HG02885 (cell line): ENCODE measurements at regions not wholly inside any gene's neighbourhood (a gene's known extent, or its start where the extent isn't known, plus 50 kb on each side); places are given as distances from the start of the nearest gene placed in this dataset.

Source experiments
- ATAC-seq: cut with Tn5 transposase; IDR thresholded peaks from one replicate; pipeline ENCODE4 v1.9.1; 2021; ENCODE audit warnings: mild to moderate bottlenecking; ENCODE audit not compliant: unreplicated experiment, poor library complexity

DNA sequence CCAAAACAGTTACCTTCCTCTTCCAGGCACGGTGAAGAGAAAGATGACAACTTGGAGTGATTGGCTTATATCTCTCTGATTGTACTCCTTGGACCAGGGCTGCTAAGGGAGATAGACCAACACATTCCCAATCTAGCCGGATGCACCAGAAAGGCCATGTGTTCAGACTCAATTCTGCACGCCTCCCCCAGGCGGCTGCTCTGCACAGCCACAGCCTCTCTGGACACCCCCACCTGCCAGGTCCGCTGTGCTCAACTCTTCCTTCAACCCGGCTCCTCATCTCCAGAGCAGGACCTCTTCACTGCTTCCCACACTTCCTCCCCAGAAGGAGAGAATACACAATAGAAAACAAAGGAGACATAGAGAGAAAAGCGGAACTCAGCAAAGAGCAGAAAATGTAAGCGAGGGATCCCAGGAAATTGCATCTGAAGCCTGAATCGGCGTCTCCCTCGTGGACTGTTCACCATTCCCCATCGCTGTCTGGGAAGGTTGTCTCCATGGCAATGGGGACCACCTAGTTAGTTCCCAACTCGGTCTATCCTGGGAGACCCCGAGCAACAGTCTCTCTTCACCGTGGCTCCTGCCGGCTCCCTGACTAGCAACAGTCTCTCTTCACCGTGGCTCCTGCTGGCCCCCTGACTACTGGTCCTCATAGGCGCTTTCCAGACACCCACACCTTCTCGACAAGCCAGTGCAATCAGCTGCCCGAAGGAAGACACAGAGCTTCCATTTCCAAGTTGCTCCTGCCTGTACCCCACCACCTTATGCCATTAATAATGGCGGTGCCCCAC, 361.7 kb upstream of the MYT1L start:
- ATAC-seq = no peak

DNA sequence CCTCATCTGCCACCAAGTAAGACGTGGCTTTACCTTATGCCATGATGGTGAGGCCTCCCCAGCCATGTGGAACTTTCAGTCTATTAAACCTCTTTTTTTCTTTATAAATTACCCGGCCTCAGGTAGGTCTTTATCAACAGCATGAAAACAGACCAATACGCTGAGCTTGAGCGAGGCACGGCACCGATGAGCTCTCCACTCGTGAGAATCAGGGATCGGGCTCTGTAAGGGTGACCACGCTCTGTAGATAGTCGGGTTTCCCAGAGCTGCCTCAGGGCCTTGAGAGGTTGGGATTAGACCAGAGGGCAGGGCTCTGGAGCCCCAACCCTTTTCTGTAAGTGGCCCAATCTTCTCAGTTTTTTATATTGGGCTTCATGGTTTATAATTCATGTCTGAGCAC, 360.3 kb upstream of the MYT1L start:
- no peak for ATAC-seq

GRCh38 chr2:2690985-2691384, 359.9 kb upstream of the MYT1L start:
- ATAC-seq = no peak

DNA sequence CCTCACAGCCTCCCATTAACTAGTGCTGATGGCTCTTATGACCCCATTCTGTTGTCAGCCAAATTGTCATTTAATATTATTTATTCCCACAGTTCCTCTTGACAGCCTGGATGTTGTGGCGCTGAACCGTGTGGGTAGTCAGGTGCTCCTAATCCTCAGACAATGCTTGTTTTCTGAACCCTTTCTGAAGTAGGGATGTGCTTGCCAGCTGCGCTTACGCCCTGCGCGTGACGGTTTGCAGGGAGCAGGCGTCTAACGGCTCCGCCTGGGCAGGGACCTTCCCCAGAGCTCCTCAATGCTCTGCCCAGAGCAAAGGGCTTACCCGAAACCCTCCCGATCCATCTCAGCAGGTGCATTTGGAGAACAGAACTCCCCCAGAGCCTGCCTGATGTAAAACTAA, 358.2 kb upstream of the MYT1L start:
- ATAC-seq = no peak

GRCh38 chr2:2688254-2688653, 357.2 kb upstream of the MYT1L start:
- no peak for ATAC-seq

GRCh38 chr2:2687745-2688144, 356.7 kb upstream of the MYT1L start:
- no peak for ATAC-seq

GRCh38 chr2:2686222-2686621, 355.1 kb upstream of the MYT1L start:
- ATAC-seq = no peak

DNA sequence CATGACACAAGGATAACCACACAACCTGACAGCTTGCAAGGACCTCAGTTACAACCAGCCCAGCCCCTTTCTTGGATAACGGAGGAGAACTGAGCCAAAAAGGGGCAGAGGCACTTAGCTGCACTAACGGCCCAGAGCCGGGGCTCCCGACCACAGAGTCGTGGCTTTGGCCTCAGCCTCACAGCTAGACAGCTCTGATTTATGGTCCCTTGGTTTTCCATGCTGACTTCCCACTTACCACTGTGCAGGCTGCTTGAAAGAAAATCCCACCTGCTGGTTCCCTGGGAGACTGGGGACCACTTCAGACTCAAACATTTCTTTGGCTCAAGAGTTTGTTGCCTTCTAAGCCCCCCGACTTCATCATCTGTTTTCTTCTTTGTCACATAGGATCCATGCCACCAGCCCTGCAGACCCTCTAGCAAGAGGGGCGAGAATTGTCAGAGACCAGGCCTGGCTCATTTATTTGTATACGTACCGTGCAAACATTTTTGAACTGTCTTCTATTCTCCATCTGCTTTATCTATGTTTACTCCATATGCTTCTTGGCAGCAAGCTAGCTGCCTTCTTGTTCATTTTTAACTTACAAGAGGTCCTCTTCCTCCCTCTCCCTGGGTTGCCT, 352.6 kb upstream of the MYT1L start:
- ATAC-seq = no peak

GRCh38 chr2:2682700-2683342, 351.7 kb upstream of the MYT1L start:
- ATAC-seq = no peak

DNA sequence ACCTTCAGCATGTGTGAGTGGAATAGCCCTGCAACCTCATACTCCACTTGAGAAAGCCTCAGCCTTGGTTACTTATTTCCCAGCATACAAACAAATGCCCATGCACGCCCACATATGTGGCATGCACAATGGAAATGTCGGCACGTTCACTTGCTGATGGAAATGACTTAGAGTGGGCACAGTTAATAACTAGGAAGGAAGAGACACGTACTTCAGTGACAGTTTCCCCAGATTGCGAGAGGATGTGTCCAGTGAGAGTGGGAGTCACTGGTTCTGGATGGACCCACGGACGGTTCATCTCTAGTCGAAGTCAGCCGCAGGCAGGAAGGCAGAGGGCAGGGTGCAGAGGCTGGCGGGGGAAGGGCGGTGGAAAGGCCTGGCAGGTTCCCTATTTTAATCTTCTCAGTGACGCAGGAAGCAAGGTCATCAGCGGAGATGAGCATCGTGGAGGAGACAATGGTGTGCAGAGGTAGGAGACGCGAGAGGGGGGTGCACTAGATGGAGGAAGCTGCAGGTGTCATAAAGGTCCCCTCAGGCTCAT, 350.7 kb upstream of the MYT1L start:
- no peak for ATAC-seq

DNA sequence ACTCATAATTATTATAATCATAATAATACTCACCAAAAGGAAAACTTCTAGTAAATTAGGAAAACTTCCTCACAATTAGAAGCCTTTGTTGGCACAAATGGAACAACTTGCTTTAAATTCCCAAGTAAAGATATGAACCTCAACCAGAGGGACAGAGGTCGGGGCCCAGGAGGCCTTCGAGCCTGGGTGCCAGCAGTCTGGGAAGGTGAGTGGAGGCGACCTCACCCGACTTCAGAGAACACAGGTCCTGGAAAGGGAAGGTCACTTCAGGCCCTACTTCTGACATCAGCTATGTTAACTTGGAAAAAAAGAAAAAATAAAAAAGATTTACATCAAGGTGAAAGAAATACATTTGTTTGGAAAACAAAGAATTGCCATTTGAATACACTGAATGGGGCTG, 350.0 kb upstream of the MYT1L start:
- ATAC-seq = no peak

DNA sequence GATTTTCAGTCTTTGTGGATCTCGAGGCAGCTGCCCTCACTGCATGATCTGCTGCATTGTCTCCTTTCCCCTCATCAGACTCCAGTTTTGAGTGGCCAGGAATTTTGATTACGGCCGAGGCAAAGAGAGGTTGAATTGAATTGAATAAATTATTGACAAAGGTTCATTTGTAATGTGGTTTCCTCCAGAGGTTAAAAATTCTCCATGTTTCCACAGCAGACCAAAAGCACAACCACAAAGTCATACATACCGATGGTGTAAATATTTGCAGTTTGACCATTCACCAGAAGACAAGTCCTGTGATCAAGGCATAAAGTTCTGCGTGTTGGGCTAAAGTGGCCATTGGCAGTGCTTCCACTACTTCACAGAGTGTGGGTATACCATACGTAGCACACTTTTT, 343.8 kb upstream of the MYT1L start:
- no peak for ATAC-seq

- no peak for ATAC-seq
Measured at GRCh38 chr2:2673406-2673805, 342.3 kb upstream of the MYT1L start.

GRCh38 chr2:2672249-2672648, 341.2 kb upstream of the MYT1L start:
- ATAC-seq = no peak

DNA sequence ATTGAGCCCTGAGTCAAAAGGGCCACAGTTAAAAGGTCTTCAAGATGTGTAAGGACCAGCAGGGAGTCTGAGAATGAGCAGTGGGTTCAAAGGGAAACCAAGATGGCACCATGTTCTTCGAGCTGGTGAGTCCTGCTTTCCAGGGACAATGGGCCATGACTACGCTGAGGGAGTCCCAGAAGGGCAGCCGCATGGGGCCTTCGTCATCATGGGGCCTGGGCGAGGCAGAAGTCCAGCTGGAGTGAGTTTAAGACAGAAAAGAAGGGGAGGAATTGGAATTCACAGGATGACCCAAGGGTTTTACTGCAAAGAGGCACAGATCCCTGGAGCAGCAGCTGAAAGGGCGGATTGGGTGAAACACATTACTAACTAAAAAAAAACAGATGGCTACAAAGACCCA, 340.8 kb upstream of the MYT1L start:
- ATAC-seq = no peak

DNA sequence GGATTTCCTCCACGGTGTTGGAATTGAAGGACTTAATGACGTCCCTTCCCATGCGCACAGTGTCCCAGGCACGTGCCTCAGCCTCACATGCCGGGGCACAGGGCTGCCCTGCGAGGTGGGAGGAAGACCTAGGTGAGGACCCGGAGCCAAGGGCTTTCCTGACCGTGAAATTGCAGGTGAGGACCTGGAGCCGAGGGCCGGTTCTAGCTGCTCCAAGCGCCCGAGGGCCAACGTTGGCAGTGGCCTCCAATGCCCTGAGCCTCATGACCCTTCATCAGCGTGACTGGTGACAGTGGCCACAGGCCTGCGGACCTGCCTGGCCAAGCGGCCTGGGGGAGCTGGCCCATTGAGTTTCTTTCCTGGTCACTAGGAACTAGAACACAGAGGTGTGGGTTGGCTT, 338.2 kb upstream of the MYT1L start:
- ATAC-seq = no peak

DNA sequence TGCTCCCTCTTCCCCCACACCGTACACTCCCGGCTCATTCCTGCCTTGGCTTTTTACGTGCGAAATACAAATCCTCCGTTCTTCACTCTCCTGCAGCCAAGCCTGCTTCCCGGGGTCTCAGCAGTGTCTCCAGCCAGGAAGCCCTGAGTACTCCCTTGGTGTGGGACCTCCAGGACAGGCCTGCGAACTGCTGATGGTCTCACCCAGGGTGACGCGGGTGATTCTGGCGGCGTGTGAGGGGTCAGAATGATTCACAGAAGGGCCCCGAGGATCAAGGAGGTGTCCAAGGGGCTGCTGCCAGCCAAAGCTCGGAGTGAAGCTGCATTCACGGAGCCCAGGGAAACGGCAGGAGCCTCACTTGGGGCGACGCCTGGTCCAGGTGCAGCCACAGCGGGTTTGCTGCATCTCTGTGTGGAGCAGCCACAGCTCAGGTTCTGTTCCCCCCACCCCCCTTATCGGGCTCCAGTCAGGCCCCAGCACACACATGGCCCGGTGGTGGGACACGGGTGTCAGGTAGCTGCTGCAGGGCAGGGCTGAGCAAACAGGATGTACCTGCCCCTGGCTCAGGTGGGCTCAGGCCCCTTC, 337.7 kb upstream of the MYT1L start:
- no peak for ATAC-seq

DNA sequence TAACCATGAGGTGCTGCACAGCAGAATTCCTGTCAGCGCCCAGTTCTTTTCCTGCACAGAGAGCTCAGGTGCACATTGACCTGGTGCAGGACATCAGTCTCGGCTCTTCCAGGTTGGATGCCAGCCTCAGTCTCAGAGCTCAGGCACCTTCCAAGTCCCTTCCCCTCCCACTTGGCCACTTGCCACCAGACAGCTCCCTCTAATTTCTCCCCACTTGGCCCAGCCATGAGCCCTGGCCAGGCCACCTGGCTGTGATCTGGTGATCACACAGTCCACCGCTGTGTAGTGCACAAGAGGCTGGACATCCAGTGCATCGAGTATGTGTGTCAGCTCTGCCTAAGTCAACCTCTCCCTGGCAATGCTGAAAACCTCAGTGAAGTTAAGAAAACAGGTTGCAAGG, 336.6 kb upstream of the MYT1L start:
- no peak for ATAC-seq

DNA sequence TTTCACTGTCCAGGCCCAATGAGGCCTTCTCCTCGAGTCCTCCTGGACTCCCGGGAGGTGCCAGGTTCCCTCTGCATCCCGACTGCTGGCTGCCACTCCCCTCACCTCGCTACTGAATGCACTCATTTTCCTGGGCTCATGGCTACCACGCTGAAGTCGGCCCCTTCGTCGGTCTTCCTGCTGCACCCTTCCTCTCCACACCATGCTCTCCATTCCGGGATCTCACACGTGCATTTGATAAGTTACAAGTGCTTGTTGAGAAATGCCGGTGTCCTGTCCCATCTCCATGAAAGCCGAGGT, 334.7 kb upstream of the MYT1L start:
- ATAC-seq = no peak

DNA sequence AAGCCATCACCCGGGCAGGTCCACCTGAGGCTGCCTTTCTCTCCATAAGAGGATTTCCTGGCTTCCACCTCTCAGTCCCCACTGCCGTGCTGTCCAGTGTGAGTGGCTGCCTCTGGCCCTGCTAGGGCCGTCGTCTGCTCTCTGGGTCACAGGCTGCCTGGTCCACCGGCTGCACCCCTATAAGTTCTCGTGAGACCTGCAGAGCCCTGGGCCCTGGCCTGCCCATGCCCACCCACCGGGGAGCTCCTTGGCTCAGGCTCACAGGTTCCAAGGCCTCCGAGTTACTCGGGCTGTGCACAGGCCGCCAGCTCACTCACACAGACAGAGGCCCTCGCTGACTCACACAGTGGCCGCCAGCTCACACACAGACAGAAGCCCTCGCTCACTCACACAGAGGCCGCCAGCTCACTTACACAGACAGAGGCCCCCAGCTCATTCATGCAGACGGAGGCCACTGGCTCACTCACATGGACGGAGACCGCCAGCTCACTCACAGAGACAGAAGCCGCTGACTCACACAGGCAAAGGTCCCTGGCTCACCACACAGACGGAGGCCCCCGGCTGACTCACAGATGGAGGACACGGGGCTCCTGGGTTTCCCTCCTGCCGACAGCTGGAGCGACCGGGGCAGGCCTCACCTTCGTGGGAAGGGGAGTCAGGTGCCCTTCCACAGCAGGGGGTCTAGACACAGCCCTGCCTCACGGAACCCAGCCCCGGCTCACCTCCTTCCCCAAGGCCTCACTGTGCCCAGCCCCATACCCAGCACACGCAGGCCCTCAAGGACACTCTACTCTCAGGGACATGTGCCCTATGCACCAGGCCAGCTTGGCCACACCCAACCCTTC, 334.1 kb upstream of the MYT1L start:
- ATAC-seq = no peak
